T-helper 1 cell treated with Interleukin-12 subunit alpha and Interleukin-12 subunit beta and Interleukin-4 antibody, amounts not matched to agents 30 ng/mL and 1 ng/mL, for 36 hours (primary cell): ENCODE measurements at regions not wholly inside any gene's neighbourhood (a gene's known extent, or its start where the extent isn't known, plus 50 kb on each side); places are given as distances from the start of the nearest gene placed in this dataset.
"Not testable (repeated sequence)": the region's sequence is repeated elsewhere in the genome, so short reads cannot be mapped to it uniquely, and the experiment has no call there.

ENCODE experiments used
- intact Hi-C: fragments of 100-400 bp; cut with micrococcal nuclease; formaldehyde crosslinking; loops from one replicate; pipeline ENCODE4 v1.15.1; 2024

DNA sequence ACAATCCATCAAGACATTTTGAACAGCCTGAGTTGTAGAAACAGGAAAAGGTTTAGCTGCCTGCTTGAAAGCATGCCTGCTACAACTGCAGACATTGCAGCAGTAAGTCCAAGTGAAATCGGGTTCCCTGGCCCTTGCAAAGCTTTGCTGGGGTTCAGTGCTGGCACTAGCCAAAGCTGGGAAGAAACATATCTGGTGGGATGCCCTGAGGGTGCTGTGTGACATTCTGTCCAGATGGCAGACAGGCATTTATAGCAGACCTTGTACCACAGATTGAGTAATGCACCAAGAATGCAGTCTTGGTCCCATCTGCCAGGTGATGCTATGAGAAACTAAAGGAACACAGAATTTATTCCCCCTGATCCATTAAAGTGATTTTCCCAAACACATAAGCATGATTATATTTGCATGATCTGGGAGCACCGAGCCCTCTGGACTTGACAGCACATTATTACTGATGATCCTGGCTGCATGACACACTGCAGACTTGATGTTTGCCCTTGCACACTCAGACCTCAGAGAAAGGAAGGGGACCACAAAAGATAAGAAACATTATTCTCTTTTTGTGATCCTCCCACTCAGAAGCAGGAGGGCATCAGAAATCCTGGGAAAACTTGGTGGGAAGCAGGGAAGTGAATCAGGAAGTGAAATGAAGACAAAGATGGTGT is 223.7 kb upstream of the FAM78B start:
- intact Hi-C loops, result no loop called here

- intact Hi-C loops, result no loop called here
Observed at GRCh38 chr1:166391279-166392066, 224.7 kb upstream of the FAM78B start.

DNA sequence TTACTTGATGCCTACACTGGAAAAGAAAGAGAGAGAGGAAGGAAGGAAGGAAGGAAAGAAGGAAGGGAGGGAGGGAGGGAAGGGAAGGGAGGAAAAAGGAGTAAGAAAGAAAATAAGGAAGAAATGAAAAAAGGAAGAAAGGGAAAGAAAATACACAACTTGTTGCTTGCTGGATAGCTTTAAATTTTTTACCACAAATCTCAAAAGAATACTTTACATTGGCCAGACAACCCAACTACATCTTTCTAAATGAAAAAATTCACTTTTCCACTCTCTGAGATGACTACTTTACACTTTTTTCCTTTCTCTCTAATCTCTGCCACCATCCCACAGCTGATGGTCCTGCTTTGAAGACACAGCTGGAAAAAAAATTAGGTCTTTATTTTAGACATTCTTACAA is 228.9 kb upstream of the FAM78B start:
- intact Hi-C loops, result no loop called here

GRCh38 chr1:166409253-166410082 is 242.7 kb upstream of the FAM78B start:
- intact Hi-C loops, result not testable (repeated sequence)

- intact Hi-C loops, result no loop called here
Observed at GRCh38 chr1:166410083-166410385, 243.2 kb upstream of the FAM78B start.

DNA sequence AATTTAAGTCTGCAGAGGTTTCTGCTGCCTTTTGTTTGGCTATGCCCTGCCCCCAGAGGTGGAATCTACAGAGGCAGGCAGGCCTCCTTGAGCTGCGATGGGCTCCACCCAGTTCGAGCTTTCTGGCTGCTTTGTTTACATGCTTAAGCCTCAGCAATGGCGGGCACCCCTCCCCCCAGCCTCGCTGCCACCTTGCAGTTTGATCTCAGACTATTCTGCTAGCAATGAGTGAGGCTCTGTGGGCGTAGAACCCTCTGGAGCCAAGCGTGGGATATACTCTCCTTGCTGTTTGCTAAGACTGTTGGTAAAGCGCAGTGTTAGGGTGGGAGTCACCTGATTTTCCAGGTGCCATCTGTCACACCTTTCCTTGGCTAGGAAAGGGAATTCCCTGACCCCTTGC is 250.0 kb upstream of the FAM78B start:
- intact Hi-C loops, result not testable (repeated sequence)

DNA sequence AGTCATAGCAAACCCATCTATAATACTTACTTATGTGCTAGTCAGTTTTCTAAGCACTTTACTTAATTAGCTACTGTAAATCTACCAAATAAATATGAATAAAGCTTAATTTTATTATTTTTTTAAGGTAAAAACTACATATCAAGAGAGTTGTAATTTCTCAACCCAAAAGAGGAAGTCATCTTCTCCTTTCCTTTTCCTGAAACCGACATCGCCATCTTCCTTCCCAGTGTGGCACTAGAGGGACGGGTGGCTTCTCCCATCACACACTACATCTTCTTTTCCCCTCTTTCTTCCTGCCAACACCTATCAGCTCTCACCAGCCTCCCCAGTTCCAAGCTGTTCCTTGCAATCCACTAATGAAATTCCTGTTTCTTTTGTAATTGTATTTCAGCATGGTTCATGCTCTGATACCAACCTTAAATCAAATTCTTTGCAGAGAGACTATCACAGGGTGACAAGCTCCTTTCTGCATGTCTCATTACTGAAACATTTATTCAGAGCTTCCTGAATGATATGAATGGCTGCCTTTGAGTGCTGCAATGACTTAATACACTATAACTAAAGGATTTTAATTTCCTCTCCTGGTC is 251.6 kb upstream of the FAM78B start:
- intact Hi-C loops, result no loop called here

GRCh38 chr1:166422586-166422985 is 255.8 kb upstream of the FAM78B start:
- intact Hi-C loops, result not testable (repeated sequence)

GRCh38 chr1:166432655-166433054 is 265.9 kb upstream of the FAM78B start:
- intact Hi-C loops, result loop anchor here (1.0 kb wide), 2 partner anchors 504 to 508 kb away; no protein-coding TSS in a partner anchor

- intact Hi-C loops, result loop anchor here (1.0 kb wide), 2 partner anchors 505 to 509 kb away; no protein-coding TSS in a partner anchor
Observed at GRCh38 chr1:166433404-166434304, 266.9 kb upstream of the FAM78B start.

DNA sequence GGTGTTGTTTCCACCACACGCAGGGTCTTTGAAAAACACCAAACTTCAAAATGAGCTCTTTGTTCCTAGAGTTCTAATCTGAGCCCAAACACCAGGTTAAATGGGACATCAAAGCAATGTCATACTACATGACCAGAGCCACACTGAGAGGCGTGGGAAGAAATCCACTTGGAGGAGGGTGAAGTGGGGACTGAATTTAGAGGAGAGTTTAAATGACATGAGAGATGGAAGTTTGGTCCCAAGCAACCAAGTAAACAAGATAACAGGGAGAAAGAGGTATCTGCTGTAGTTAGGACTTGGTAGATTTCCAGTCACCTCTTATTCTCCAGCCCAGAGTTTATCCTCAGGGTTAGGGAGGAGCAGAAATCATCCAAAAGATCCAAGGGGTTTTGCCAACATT is 290.9 kb upstream of the FAM78B start:
- intact Hi-C loops, result no loop called here

DNA sequence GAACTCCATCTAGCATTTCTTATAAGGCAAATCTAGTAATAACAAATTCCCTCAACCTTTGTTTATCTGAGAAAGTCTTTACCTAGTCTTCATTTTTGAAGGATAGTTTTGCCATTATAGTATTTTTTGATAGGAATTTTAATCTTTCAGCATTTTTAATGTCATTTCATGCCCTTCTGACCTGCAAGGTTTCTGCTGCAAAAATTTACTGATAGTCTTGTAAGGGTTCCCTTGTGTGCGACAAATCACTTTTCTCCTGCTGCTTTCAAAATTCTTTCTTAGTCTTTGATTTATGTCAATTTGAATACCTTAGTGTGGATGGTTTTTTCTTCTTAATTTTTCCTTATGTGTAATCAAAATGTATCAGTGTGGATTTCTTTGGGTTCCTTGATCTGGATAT is 297.5 kb upstream of the FAM78B start:
- intact Hi-C loops, result no loop called here

DNA sequence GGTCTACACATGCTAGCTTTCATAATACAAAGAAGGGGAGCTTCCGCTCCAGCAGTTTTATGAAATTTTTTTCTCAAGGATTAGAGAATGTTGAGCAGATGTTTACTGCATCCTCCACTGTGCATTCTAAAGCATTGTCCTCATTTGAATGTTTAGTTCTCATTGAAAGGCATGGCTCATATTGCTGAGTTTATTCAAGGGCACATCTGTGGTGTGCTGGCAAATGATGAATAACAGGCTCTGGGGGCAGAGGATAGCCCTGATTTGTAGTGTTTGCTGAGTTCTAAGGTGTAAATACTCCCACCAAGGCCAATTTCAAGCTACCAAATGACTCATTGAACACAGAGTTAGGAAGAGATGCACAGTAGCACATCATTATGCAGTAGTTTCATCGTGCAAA is 303.2 kb upstream of the FAM78B start:
- intact Hi-C loops, result no loop called here

DNA sequence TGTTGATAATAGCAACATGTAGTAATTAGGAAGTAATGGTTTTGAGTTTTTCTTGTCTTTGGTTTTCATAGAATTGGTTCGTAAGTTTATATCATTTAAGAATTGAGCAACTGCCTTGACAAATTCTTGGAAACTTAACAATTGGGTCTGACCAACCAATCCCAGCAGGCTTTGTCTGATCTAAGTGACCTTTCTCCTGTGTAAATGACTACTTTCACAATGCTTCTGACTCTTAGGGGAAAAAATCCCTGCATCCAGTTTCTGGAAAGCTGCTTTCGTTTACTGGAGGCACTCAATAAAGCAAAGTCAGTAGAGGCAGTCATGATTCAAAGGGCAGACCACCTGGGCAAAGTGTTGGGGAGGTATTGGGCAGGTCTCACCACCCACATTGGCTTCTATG is 303.6 kb upstream of the FAM78B start:
- intact Hi-C loops, result no loop called here

- intact Hi-C loops, result no loop called here
Observed at GRCh38 chr1:166471359-166471758, 304.6 kb upstream of the FAM78B start.

DNA sequence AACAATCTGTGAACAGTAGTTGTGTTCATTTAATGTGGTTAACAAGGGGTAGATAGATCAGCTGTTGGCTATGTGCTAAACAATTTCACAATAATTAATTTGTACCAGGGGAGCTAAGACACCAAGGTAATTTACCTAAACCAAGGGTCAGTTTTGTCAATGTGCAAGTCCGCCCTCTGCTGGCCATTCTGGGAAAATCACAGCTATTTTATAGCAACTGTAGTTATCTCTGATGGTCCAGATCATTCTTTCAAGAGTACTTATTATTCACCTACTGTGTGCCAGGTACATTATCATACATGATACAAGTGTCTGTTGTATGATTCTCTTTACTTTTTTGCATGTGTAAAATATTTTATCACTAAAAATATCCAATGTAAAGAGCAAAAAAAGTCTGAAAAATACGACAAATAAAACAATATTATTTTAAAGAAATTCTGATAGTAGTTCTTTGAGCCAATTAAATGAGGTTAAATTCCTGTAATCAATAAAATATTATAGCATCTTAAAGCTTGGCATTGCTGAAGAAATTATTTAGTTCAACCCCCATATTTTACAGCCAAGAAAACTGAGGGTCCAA is 312.3 kb upstream of the FAM78B start:
- intact Hi-C loops, result loop anchor here (1.0 kb wide), 4 partner anchors 11 to 555 kb away; no protein-coding TSS in a partner anchor

GRCh38 chr1:166484471-166484870 is 317.7 kb upstream of the FAM78B start:
- intact Hi-C loops, result loop anchor here (10.0 kb wide), 1 partner anchor 790 kb away; the partner anchor contains the start of gene ALDH9A1

DNA sequence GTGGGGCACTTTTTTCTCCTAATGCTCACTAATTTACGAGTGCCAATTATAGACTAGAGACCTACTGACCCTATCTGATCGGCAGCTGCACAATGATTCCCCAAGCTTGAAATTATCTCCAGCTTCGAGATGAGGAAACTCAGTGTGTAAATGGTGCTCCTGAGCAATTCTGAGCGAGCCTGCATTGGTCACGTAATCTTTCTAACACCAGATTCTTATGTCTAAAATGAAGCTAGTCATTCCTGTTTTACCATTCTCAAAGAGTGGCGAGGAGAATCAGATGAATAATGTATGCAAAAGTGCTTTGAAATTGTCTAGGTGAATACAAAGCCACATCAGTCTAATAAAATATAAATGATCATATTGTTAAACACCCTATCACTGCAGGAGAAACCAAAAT is 318.1 kb upstream of the FAM78B start:
- intact Hi-C loops, result loop anchor here (5.0 to 10.0 kb wide), 2 partner anchors 790 to 1093 kb away; partner anchors contain the start of gene ALDH9A1

GRCh38 chr1:166485620-166486019 is 318.8 kb upstream of the FAM78B start:
- intact Hi-C loops, result loop anchor here (5.0 to 10.0 kb wide), 2 partner anchors 791 to 1093 kb away; partner anchors contain the start of gene ALDH9A1

DNA sequence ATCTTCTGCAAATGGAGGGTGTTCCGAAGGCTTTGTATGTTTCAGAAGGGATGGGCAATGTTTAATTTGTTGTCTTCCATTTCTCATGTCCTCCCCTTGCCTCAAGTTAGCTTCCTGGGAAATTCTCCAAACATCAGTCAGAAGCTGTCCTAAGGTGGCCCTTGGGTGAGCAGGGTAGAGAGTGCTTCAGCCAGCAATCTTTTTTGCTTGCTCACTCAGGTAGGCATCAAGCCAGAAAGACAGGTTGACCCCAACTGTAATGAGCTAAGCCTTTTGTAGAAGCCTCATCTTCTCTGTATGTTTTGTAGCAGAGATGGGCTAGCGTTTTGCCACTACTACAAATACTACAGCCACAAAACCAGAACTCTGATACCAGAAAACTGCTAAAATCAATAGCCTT is 321.5 kb upstream of the FAM78B start:
- intact Hi-C loops, result loop anchor here (5.0 to 10.0 kb wide), 2 partner anchors 794 to 1096 kb away; partner anchors contain the start of gene ALDH9A1
